ENCODE measurements at regions not wholly inside any gene's neighbourhood (a gene's known extent, or its start where the extent isn't known, plus 50 kb on each side); places are given as distances from the start of the nearest gene placed in this dataset.
"Not testable (repeated sequence)": the region's sequence is repeated elsewhere in the genome, so short reads cannot be mapped to it uniquely, and the experiment has no call there.

DNA sequence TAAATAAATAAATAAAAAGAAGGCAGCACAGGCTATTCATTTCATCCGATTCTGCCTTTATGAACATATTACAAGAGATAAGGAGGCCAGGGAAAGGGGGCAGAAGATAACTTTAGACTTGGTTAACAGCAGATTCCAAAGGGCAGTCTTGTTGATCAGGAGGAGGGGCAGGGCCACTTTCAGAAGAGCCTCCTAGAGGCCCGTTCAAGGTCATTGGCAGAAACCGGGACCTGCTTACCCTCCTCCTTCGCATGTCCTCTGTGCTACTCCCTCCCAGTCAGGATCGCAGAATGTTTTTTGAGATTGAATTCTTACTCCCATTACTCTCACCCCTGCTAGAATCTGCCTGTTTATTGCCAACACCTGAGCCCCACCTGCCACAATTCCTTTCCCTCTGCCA is 217.0 kb upstream of the IPO5 start:
- DNase-seq = no peak

- no peak for DNase-seq
These were observed 211.4 kb upstream of the IPO5 start for GRCh38 chr13:97742084-97742483.

GRCh38 chr13:97743938-97744337 is 209.5 kb upstream of the IPO5 start:
- no peak for DNase-seq

DNA sequence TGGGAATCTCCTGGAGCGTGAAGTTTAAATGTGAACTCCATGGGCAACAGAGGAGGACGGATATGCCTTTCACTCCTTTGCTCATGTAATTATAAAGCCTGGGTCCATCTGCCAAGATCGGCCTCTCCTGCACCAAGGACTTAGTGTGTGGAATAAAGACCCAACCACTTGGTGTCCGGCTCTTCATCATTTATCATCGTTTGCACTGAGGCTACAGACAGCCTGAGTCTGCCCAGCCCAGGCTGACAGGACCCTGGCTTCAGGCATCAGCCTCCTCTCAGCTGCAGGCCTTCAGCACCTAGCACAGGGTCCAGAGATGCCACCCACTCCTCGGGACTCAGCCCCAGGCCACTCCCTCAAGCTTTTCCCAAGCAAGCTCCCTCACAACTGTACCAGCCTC is 206.8 kb upstream of the IPO5 start:
- DNase-seq = no peak

- DNase-seq = no peak
These were observed 204.3 kb upstream of the IPO5 start for GRCh38 chr13:97749174-97749573.

GRCh38 chr13:97751477-97751876 is 202.0 kb upstream of the IPO5 start:
- no peak for DNase-seq

GRCh38 chr13:97752961-97753668 is 200.4 kb upstream of the IPO5 start:
- DNase-seq = no peak

GRCh38 chr13:97753942-97754670 is 199.4 kb upstream of the IPO5 start:
- DNase-seq = no peak

DNA sequence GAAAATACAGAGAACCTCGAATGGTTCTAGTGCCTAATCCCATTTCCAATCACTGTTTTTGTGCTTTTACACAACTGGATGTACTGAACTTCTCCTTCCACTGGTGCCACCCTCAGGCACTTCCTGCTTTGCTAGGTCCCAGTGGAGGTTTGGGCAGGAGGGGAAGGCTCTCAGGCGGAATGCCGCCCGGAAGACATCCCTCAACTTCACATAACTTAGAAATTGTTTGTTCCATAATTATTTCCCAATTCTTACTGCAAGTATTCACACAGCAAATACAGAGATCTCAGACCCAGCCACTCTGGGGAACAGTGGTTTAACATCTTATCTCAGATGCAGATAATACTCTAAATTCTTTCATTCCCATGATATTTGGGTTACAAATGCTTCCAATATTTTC is 195.7 kb upstream of the IPO5 start:
- DNase-seq = no peak

DNA sequence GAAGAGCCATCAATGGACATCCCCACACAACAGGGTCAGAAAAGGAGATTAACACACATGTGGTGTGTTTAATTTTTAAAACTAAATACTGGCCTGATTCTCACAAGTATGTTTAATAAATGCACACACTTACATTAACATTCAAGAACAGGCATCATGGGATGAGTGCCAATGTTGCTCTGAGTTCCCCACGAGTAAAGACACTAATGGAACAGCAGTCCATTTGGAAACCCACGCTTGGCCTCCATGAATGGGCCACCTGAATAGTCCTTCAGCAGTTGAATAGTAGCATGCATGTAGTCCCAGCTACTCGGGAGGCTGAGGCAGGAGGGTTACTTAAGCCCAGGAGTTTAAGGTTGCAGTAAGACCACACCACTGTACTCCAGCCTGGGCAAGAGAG is 195.2 kb upstream of the IPO5 start:
- DNase-seq = no peak

- DNase-seq = no peak
These were observed 191.5 kb upstream of the IPO5 start for GRCh38 chr13:97761796-97762540.

DNA sequence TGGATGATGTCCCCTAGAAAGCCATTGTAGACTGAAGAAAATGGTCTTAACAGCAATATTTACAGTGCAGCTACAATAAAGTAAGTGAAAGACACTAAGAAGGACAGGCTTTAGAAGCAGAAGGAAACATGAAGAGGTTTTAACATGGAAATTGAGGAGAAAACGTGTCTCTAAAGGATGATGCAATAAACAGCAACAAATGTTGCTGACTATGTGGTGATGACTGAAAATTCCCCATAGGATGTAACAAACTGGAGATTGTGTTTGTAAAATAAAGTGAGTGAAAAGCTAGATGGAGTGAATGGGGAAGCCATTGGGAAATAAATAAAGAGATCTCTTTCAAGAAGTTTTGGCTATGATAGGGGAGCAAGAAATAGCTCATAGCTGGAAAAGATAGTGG is 186.7 kb upstream of the IPO5 start:
- no peak for DNase-seq

- no peak for DNase-seq
These were observed 185.3 kb upstream of the IPO5 start for GRCh38 chr13:97768134-97768533.

DNA sequence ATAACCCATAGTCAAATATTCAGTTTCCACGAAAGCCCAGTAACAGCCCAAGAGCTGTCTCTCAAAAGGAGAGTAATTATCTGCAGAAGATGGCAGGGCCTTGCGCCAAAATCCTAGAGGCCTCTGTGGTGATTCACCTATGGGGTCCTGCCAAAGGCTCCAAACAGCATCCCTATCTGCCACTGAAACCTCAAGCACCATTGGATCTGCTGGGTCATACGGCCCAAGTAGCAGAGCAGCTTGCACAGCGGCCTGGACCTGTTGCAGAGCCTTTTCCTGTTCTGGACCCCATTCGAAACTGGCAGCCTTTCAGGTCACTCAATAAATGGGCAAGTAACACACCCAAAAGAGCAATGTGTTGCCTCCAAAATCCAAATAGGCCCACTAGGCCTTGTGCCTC is 183.2 kb upstream of the IPO5 start:
- DNase-seq = not testable (repeated sequence)

DNA sequence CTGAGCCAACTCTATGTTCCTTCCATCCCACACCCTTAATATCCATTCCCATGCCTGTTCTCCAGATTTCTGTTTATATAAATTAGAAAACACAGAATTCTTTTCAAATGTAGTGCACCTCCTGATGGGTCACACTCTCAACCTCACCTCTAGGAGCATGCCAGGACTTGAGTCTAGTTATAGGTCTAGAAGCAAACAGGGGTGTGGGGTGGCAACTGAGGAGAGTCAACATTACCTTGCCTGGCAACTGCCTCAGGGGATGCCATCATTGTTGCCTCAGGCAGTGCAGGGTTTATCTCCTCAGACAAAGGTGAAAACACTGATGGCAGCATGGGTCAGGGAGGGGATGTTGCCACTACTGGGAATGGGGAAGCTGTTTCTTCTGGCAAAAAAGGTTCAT is 181.0 kb upstream of the IPO5 start:
- DNase-seq = not testable (repeated sequence)

GRCh38 chr13:97774391-97775100 is 178.9 kb upstream of the IPO5 start:
- not testable (repeated sequence) for DNase-seq

GRCh38 chr13:97780486-97780885 is 173.0 kb upstream of the IPO5 start:
- DNase-seq = no peak

DNA sequence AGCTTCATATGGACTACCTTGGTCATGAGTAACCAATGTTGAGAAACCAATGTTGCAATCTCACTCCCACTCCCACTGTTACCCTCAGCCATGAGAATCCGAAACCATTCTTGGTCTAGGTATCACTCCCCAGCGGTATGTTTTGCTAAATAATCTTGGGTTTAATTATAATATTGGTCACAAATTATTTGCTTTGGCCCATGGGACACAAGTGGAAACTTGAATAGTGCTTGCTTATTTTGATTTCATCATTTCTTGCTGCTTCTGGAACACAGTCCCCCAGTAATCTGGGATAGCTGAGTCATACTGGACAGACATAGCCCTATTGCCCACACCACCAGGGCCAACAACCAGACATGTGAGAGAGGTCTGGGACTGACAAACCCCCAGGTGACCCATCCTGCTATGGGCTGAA is 171.6 kb upstream of the IPO5 start:
- no peak for DNase-seq

DNA sequence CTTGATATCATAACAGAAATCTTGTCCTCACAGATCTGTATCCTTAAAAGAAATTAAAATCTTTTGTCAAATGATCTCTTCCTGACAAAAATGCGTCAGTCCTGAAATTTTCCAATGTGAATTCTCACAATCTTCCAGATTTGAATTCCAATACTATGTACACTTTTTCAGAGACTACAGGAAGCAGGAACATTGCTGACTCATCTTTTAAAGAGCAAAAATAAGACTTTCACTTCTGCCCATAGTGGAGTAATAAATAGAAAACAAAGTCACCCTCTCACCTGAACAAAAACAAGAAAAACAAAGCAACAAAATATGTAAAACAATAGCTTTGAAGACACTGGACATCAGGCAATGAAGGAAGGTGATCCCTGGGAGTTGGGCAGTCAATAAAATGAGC is 167.0 kb upstream of the IPO5 start:
- no peak for DNase-seq

GRCh38 chr13:97797553-97797952 is 155.9 kb upstream of the IPO5 start:
- no peak for DNase-seq

GRCh38 chr13:97798171-97798821 is 155.2 kb upstream of the IPO5 start:
- DNase-seq = no peak

GRCh38 chr13:97798836-97799235 is 154.6 kb upstream of the IPO5 start:
- DNase-seq = no peak

GRCh38 chr13:97802213-97802612 is 151.3 kb upstream of the IPO5 start:
- no peak for DNase-seq
